ENCODE measurements at regions not wholly inside any gene's neighbourhood (a gene's known extent, or its start where the extent isn't known, plus 50 kb on each side); places are given as distances from the start of the nearest gene placed in this dataset.
A peak's percentile ranks its signal among the peaks of the same experiment; 100 is the strongest.

GRCh38 chr6:44537306-44538049 lies 150.0 kb downstream of the CDC5L start:
- H3K4me3 ChIP-seq (ENCODE audit: control insufficient read depth, low read depth, low read length): no peak overlapping the region
- DNase-seq (ENCODE audit: low read depth): no peak
- no peak for TF ChIP-seq CTCF (IDR thresholded peaks at IDR 0.05; ENCODE audit: control insufficient read depth, insufficient read depth, low read depth, low read length, missing control alignments)

DNA sequence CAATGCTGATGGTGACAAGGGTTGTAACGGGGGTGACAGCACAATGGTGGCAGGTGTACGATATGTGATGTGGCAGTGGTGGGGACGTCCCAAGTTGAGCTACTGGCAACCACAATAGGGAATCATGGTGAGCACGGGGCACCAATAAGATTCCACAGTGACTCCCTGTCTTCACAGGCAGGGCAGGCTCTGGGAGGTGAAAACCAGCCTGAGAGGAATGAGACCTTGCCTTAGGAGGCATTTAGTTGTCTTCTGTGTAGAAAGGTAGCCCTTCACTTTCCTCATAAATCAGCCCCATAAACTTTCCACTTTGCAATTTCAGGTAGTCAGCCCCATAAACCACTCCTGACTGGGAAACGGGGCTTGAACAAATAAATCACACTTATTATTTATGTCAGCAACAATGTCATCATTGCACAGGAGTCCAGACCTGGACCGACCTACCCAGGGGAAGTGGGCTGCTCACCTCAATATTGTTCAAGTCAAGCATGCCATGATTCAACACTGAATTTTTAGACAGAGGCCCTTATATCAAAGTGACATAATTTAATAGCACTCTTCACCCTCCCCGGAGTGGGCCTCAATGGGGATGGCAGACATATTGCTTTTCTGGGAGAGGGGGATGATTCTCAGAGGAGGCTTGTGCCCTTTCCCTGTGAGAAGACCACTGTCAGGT lies 150.8 kb downstream of the CDC5L start:
- TF ChIP-seq CTCF (IDR thresholded peaks at IDR 0.05; ENCODE audit: control insufficient read depth, insufficient read depth, low read depth, low read length, missing control alignments): no peak

DNA sequence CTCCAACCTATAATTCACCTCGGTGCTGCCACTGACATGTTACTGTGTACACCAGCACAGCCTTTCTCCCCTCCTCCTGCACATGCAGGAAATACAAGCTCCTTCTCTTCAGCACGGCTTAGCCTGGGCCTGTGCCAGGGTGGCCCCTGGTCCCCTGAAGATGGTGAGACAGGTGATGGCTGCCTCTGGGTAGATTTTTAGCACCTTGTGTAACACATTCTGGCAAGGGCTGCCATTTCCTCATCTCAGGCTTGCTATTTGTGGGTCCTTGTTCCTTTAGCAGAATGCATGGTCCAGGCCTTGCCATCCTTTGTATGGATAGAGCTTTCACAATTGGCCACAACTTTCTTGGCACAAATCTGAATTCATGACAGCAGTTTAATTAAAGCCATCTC lies 151.3 kb downstream of the CDC5L start:
- no peak for DNase-seq (ENCODE audit: low read depth)
- no peak for TF ChIP-seq CTCF (IDR thresholded peaks at IDR 0.05; ENCODE audit: control insufficient read depth, insufficient read depth, low read depth, low read length, missing control alignments)

More for the DNA sequence above, 150.8 kb downstream of the CDC5L start:
- DNase-seq (ENCODE audit: low read depth): no peak
- no peak overlapping the region for H3K4me3 ChIP-seq (ENCODE audit: control insufficient read depth, low read depth, low read length)

DNA sequence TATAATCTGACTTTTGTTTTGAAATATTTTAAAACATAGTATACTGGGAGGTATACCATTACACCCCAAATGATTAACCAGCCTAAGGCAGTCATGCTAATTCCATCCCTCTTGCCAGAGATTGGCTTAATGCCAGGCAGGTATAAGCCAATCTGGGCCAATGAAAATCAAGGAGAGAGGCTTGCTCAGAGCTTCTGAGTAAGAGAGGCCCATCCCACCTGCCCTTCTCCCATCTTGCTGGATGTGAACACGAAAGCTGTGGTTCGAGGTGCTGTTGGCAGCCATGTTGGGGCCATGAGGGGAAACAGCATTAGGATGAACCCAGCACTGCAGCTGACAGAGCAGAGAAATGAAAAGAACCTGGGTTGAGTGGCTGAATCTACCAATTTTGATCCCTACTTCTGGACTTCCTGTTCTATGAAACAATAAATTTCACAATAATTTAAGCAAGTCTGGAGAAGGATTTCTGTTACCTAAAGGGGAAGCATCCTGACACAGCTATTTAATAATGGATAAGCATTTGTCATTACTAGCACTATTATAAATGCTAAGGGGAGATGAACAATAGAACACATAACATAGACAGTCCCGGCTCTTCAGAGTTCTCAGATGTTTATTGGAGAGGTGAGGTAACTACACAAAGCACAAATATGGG lies 152.3 kb downstream of the CDC5L start:
- DNase-seq (ENCODE audit: low read depth): no peak
- H3K4me3 ChIP-seq (ENCODE audit: control insufficient read depth, low read depth, low read length): no peak overlapping the region
- no peak for TF ChIP-seq CTCF (IDR thresholded peaks at IDR 0.05; ENCODE audit: control insufficient read depth, insufficient read depth, low read depth, low read length, missing control alignments)

More for the DNA sequence above, 151.3 kb downstream of the CDC5L start:
- H3K4me3 ChIP-seq (ENCODE audit: control insufficient read depth, low read depth, low read length): no peak overlapping the region

DNA sequence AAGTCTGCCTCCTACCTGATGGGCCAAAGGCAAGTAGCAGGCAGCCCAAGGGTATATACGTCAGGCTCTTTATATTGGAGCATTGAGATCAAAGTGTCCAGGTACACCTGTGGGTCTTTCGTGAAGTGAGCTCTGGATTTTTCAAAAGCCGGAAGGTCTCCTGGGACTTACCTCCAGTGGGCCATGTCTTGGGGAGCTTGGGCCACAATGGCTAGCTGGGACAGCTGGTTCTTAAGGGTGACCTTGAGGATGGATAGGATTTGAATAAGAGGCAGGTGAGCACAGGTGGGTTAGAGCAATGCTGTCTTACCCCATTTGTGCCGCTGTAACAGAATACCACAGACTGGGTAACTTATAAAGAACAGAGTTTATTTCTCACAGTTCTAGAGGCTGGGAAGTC lies 153.4 kb downstream of the CDC5L start:
- TF ChIP-seq CTCF (IDR thresholded peaks at IDR 0.05; ENCODE audit: control insufficient read depth, insufficient read depth, low read depth, low read length, missing control alignments): no peak
- DNase-seq (ENCODE audit: low read depth): no peak

DNA sequence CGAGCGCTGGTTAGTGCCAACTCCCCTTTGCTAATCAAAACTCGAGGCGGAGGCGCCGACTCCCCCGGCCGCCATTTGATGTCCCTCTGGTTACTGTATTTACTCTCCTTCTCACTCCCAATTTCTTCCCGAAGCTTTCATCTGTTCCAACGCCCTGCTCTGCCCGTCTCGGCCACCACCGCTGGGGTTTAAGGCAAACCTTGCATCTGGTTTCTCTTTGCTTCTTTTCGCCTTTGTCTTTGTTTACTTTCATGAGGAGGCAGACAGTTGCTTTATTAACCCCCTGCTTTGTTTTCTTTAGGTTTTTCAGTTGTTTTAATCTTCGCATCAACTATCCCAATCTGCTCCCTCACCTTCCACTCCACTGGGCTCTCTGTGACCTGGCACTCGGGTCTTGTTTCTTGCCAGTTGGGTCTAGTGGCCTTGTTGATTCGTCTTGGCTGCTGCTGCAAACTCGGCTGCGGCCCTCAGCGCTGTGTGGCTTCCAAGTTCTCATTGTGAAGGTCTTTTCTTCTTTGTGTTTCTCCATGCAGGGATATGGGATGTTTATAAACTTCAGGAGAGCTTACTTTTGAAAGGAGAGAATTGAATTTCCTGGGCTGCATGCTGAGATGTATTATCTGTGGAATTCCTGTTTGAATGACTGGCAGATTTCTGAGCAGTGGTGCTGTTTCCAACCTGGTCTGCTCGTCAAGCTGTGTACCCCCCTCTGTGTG lies 155.1 kb downstream of the CDC5L start:
- no peak for DNase-seq (ENCODE audit: low read depth)
- no peak for TF ChIP-seq CTCF (IDR thresholded peaks at IDR 0.05; ENCODE audit: control insufficient read depth, insufficient read depth, low read depth, low read length, missing control alignments)
- H3K4me3 ChIP-seq (ENCODE audit: control insufficient read depth, low read depth, low read length): peak overlapping the region; percentile 14

More for the DNA sequence above, 153.4 kb downstream of the CDC5L start:
- no peak overlapping the region for H3K4me3 ChIP-seq (ENCODE audit: control insufficient read depth, low read depth, low read length)

Data from AG09309 (cell line).